IMR-90 (cell line): ENCODE measurements at regions not wholly inside any gene's neighbourhood (a gene's known extent, or its start where the extent isn't known, plus 50 kb on each side); places are given as distances from the start of the nearest gene placed in this dataset.

ENCODE experiments used
- ATAC-seq: fragments of 200-7000 bp; cut with Tn5 transposase; 2 replicates; pipeline ENCODE4 v1.9.1; 2020; ENCODE audit warnings: low read depth, mild to moderate bottlenecking, moderate library complexity
- BruUV-seq: library from RNA; stranded (reverse); fragments of 400-500 nt; replicated peaks from 2 replicates; lab custom pipeline; 2021; lab: Mats Ljungman, UMichigan
- CTCF ChIA-PET: fragments of 300-600 bp; formaldehyde crosslinking; extraction: SDS; loops from one replicate; lab custom pipeline; 2021; ENCODE audit warnings: antibody characterized with exemption; lab: Yijun Ruan, JAX
- POLR2A ChIA-PET: fragments of 300-600 bp; sonication (Branson Sonifier 250); formaldehyde crosslinking; loops from one replicate; lab custom pipeline; 2022; ENCODE audit warnings: antibody characterized with exemption; ENCODE audit not compliant: unreplicated experiment; lab: Charles Lee
- DNase-seq: peaks from one replicate; pipeline ENCODE4 v3.0.0; 2013
- H2AFZ ChIP-seq: replicated peaks from 2 replicates; pipeline ENCODE3; 2013; ENCODE audit warnings: low read length, mild to moderate bottlenecking; ENCODE audit not compliant: poor library complexity
- H2AK5ac ChIP-seq: 2 replicates; pipeline ENCODE4 v1.6.1; 2013; ENCODE audit warnings: low read depth, low read length, inconsistent platforms
- H2AK9ac ChIP-seq: replicated peaks from 2 replicates; pipeline ENCODE3; 2013; ENCODE audit warnings: mild to moderate bottlenecking, low read depth, low read length, moderate library complexity; ENCODE audit not compliant: poor library complexity
- H2BK120ac ChIP-seq: 2 replicates; pipeline ENCODE4 v1.6.1; 2013; ENCODE audit warnings: low read depth, low read length, inconsistent platforms
- H2BK15ac ChIP-seq: 3 replicates; pipeline ENCODE4 v1.6.1; 2013; ENCODE audit warnings: low read depth, low read length, inconsistent platforms
- H2BK20ac ChIP-seq: 2 replicates; pipeline ENCODE4 v1.6.1; 2013; ENCODE audit warnings: low read depth, mild to moderate bottlenecking, inconsistent platforms, low read length, moderate library complexity
- H2BK5ac ChIP-seq: 2 replicates; pipeline ENCODE4 v1.6.1; 2013; ENCODE audit warnings: mild to moderate bottlenecking, low read depth, low read length, inconsistent platforms; ENCODE audit not compliant: poor library complexity, severe bottlenecking
- H3K14ac ChIP-seq: replicated peaks from 2 replicates; pipeline ENCODE4 v1.6.1; 2013; ENCODE audit warnings: low read depth, low read length, inconsistent platforms
- H3K18ac ChIP-seq: 2 replicates; pipeline ENCODE4 v1.6.1; 2013; ENCODE audit warnings: low read depth, low read length, control low read depth
- H3K23ac ChIP-seq: 2 replicates; pipeline ENCODE4 v1.6.1; 2013; ENCODE audit warnings: low read depth, low read length, inconsistent platforms
- H3K27ac ChIP-seq: 2 replicates; pipeline ENCODE4 v1.5.1; 2013; ENCODE audit warnings: mild to moderate bottlenecking, control low read depth, low read length; ENCODE audit not compliant: insufficient read depth
- H3K27me3 ChIP-seq: 2 replicates; pipeline ENCODE4 v1.6.1; 2013; ENCODE audit warnings: low read length; ENCODE audit not compliant: control insufficient read depth, insufficient read depth
- H3K36me3 ChIP-seq: 2 replicates; pipeline ENCODE4 v1.6.1; 2013; ENCODE audit warnings: low read length, mixed read lengths; ENCODE audit not compliant: control insufficient read depth, insufficient read depth
- H3K4ac ChIP-seq: 2 replicates; pipeline ENCODE4 v1.6.1; 2013; ENCODE audit warnings: low read depth, low read length, inconsistent platforms
- H3K4me1 ChIP-seq: 2 replicates; pipeline ENCODE4 v1.6.1; 2013; ENCODE audit warnings: low read length, mixed read lengths; ENCODE audit not compliant: control insufficient read depth, insufficient read depth
- H3K4me2 ChIP-seq: 2 replicates; pipeline ENCODE4 v1.6.1; 2013; ENCODE audit warnings: low read depth, mild to moderate bottlenecking, control low read depth, low read length, moderate library complexity
- H3K4me3 ChIP-seq: 2 replicates; pipeline ENCODE4 v1.5.1; 2013; ENCODE audit warnings: low read depth, mild to moderate bottlenecking, control low read depth, low read length, moderate library complexity; ENCODE audit not compliant: insufficient read depth
- H3K56ac ChIP-seq: 2 replicates; pipeline ENCODE4 v1.6.1; 2013; ENCODE audit warnings: low read length, inconsistent platforms; ENCODE audit not compliant: insufficient read depth; ENCODE audit errors: extremely low read depth
- H3K79me1 ChIP-seq, 2 experiments: 2 replicates each; pipeline ENCODE4 v1.6.1; 2013; ENCODE audit warnings: low read length in 2 of 2, inconsistent platforms in 1 of 2, low read depth in 1 of 2
- H3K9ac ChIP-seq: 2 replicates; pipeline ENCODE4 v1.6.1; 2013; ENCODE audit warnings: low read depth, low read length, control low read depth
- H3K9me1 ChIP-seq: 2 replicates; pipeline ENCODE4 v1.6.1; 2013; ENCODE audit warnings: low read length, inconsistent platforms; ENCODE audit not compliant: insufficient read depth
- H3K9me3 ChIP-seq: 2 replicates; pipeline ENCODE4 v1.6.1; 2013; ENCODE audit warnings: low read length; ENCODE audit not compliant: control insufficient read depth, insufficient read depth
- H4K20me1 ChIP-seq: 2 replicates; pipeline ENCODE4 v1.6.1; 2013; ENCODE audit warnings: low read length, inconsistent platforms; ENCODE audit not compliant: insufficient read depth
- H4K5ac ChIP-seq: 2 replicates; pipeline ENCODE4 v1.6.1; 2013; ENCODE audit warnings: mild to moderate bottlenecking, low read depth, low read length, control low read depth
- H4K8ac ChIP-seq, 2 experiments: 2 replicates each; pipeline ENCODE4 v1.6.1; 2013; ENCODE audit warnings: low read depth in 2 of 2, low read length in 2 of 2, control low read depth in 1 of 2, inconsistent platforms in 1 of 2
- H4K91ac ChIP-seq: 2 replicates; pipeline ENCODE4 v1.6.1; 2013; ENCODE audit warnings: low read depth, low read length, inconsistent platforms; ENCODE audit not compliant: insufficient read depth
- BHLHE40 ChIP-seq: fragments of 150-350 bp; IDR thresholded peaks from 2 replicates; pipeline ENCODE4 v1.6.1; 2016; ENCODE audit warnings: mild to moderate bottlenecking, low read depth, low read length
- CEBPB ChIP-seq: IDR thresholded peaks from 2 replicates; pipeline ENCODE4 v1.6.1; 2012; ENCODE audit warnings: low read depth, low read length, improper control_type of control experiment
- CHD1 ChIP-seq: IDR thresholded peaks from 2 replicates; pipeline ENCODE4 v1.6.1; 2012; ENCODE audit warnings: low read depth, low read length, improper control_type of control experiment
- MAFK ChIP-seq: IDR thresholded peaks from 2 replicates; pipeline ENCODE4 v1.6.1; 2012; ENCODE audit warnings: low read depth, low read length, improper control_type of control experiment
- MAZ ChIP-seq: IDR thresholded peaks from 2 replicates; pipeline ENCODE4 v1.6.1; 2012; ENCODE audit warnings: low read depth, mild to moderate bottlenecking, low read length, improper control_type of control experiment, moderate library complexity, borderline replicate concordance
- MXI1 ChIP-seq: IDR thresholded peaks from 2 replicates; pipeline ENCODE4 v1.6.1; 2012; ENCODE audit warnings: low read depth, mild to moderate bottlenecking, low read length, moderate library complexity, borderline replicate concordance
- NFE2L2 ChIP-seq: fragments of 150-350 bp; IDR thresholded peaks from 2 replicates; pipeline ENCODE4 v1.6.1; 2016; ENCODE audit warnings: low read depth, mild to moderate bottlenecking, low read length
- POLR2A ChIP-seq: IDR thresholded peaks from 2 replicates; pipeline ENCODE4 v1.6.1; 2012; ENCODE audit warnings: mild to moderate bottlenecking, low read depth, low read length
- RAD21 ChIP-seq: IDR thresholded peaks from 2 replicates; pipeline ENCODE4 v1.6.1; 2012; ENCODE audit warnings: low read length, improper control_type of control experiment
- SMC3 ChIP-seq: fragments of 150-350 bp; IDR thresholded peaks from 2 replicates; pipeline ENCODE4 v1.6.1; 2016; ENCODE audit warnings: low read depth, mild to moderate bottlenecking, antibody characterized with exemption, low read length, moderate library complexity
- WGBS, 2 experiments: methylation state at CpG; one replicate each; pipeline versions ENCODE4 v1.1.5 to v1.1.7; 2013; ENCODE audit warnings: missing lambda C conversion rate in 2 of 2; ENCODE audit not compliant: insufficient read length in 1 of 2; ENCODE audit errors: extremely low coverage in 2 of 2; 5-methylcytosine and 5-hydroxymethylcytosine counted together
- dilution Hi-C: fragments of 300-500 bp; cut with HindIII; formaldehyde crosslinking; loops from one replicate; pipeline ENCODE4 v1.14.3; 2018; ENCODE audit warnings: low sequenced_read_pairs; ENCODE audit not compliant: unreplicated experiment
- in situ Hi-C: fragments of 300-500 bp; cut with MboI; formaldehyde crosslinking; loops from 3 replicates; pipeline ENCODE4 v1.14.3; 2019; ENCODE audit warnings: low sequenced_read_pairs, inconsistent platforms, mixed read lengths
- intact Hi-C: fragments of 100-400 bp; cut with micrococcal nuclease; formaldehyde crosslinking; loops from 2 replicates; pipeline ENCODE4 v1.10.0; 2022
- TF ChIP-seq, protein P1 (sequence below): conservative IDR thresholded peaks from 2 replicates; pipeline ENCODE4 v1.5.1; 2012; ENCODE audit warnings: mild to moderate bottlenecking, low read depth, low read length, improper control_type of control experiment
- TF ChIP-seq, protein P2 (sequence below): fragments of 150-350 bp; IDR thresholded peaks from 2 replicates; pipeline ENCODE4 v1.6.1; 2017; ENCODE audit warnings: mild to moderate bottlenecking, antibody characterized with exemption, low read length, low read depth
- TF ChIP-seq, protein P3 (sequence below): fragments of 150-350 bp; IDR thresholded peaks from 2 replicates; pipeline ENCODE4 v1.6.1; 2016; ENCODE audit warnings: low read depth, mild to moderate bottlenecking, low read length, moderate library complexity, borderline replicate concordance

DNA sequence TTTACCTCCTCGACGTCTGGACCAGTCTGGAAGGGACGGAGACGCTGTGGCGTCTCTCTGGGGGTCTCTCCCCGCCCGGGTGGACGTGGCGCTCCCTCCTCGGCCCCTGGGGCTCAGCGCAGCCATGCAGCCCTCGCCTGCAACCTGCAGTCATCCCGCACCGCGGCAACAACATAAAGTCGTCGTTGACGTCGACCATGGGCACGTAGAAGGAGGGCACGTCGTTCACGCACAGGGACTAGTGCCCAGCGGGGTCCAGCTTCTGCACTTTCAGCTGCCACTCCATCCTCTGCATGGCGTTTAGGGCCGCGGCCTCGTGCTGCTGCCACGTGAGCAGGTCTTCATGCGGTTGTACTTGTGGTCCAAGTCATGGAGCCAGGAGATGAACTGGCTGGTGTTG, 889.6 kb upstream of the LRRTM1 start:
- Histone ChIP-seq H4K8ac (no peak overlapping the region), H3K4me2 (no peak overlapping the region), H2AK9ac (no peak overlapping the region), H4K5ac (no peak overlapping the region), H3K56ac (no peak overlapping the region), H3K27ac (no peak overlapping the region), H3K9me1 (no peaks in the 10 kb centered on the region), H3K9me3 (peaks cover 31% of the 10 kb centered on the region), H3K36me3 (no peaks in the 10 kb centered on the region), H2BK120ac (no peak overlapping the region), H2BK5ac (no peak overlapping the region), H2AK5ac (no peak overlapping the region), H2BK20ac (no peak overlapping the region), H3K79me1 (no peaks in the 10 kb centered on the region), H3K4me3 (no peak overlapping the region), H3K14ac (no peak overlapping the region), H2AFZ (no peak overlapping the region), H4K91ac (no peak overlapping the region), H3K9ac (no peak overlapping the region), H2BK15ac (no peak overlapping the region), H3K4me1 (no peaks in the 10 kb centered on the region), H3K4ac (no peak overlapping the region), H4K20me1 (no peaks in the 10 kb centered on the region), H3K18ac (no peak overlapping the region), H3K27me3 (no peaks in the 10 kb centered on the region), H3K23ac (no peak overlapping the region)
- intact Hi-C loops (no loop called here), in situ Hi-C loops (no loop called here), dilution Hi-C loops (no loop called here)
- WGBS, 2 experiments = 80% methylated on average over 21 of the region's 30 CpGs; no CpG with 5 or more reads in 1 of the 2 experiments
- POLR2A ChIA-PET = no interaction called here
- CTCF ChIA-PET = no interaction called here
- TF ChIP-seq, protein P1, sequence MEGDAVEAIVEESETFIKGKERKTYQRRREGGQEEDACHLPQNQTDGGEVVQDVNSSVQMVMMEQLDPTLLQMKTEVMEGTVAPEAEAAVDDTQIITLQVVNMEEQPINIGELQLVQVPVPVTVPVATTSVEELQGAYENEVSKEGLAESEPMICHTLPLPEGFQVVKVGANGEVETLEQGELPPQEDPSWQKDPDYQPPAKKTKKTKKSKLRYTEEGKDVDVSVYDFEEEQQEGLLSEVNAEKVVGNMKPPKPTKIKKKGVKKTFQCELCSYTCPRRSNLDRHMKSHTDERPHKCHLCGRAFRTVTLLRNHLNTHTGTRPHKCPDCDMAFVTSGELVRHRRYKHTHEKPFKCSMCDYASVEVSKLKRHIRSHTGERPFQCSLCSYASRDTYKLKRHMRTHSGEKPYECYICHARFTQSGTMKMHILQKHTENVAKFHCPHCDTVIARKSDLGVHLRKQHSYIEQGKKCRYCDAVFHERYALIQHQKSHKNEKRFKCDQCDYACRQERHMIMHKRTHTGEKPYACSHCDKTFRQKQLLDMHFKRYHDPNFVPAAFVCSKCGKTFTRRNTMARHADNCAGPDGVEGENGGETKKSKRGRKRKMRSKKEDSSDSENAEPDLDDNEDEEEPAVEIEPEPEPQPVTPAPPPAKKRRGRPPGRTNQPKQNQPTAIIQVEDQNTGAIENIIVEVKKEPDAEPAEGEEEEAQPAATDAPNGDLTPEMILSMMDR = no peak
- TF ChIP-seq POLR2A (no peak), BHLHE40 (no peak), NFE2L2 (no peak), MAFK (no peak), SMC3 (no peak), RAD21 (no peak), MXI1 (no peak), CEBPB (no peak), MAZ (no peak), CHD1 (no peak)
- TF ChIP-seq, protein P2, sequence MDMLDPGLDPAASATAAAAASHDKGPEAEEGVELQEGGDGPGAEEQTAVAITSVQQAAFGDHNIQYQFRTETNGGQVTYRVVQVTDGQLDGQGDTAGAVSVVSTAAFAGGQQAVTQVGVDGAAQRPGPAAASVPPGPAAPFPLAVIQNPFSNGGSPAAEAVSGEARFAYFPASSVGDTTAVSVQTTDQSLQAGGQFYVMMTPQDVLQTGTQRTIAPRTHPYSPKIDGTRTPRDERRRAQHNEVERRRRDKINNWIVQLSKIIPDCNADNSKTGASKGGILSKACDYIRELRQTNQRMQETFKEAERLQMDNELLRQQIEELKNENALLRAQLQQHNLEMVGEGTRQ = no peak
- TF ChIP-seq, protein P3, sequence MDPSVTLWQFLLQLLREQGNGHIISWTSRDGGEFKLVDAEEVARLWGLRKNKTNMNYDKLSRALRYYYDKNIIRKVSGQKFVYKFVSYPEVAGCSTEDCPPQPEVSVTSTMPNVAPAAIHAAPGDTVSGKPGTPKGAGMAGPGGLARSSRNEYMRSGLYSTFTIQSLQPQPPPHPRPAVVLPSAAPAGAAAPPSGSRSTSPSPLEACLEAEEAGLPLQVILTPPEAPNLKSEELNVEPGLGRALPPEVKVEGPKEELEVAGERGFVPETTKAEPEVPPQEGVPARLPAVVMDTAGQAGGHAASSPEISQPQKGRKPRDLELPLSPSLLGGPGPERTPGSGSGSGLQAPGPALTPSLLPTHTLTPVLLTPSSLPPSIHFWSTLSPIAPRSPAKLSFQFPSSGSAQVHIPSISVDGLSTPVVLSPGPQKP = no peak
- DNase-seq (no peak), ATAC-seq (no peak)
- BruUV-seq = no TSS peak
